ENCODE measurements at regions not wholly inside any gene's neighbourhood (a gene's known extent, or its start where the extent isn't known, plus 50 kb on each side); places are given as distances from the start of the nearest gene placed in this dataset.

- DNase-seq: no peak
- in situ Hi-C loops (cut with HindIII; ENCODE audit: low pct_ligation_motif_present, low pct_unique_long_range_greater_than_20kb, low sequenced_read_pairs): no loop called here
Observed at GRCh38 chr15:58235961-58236360, 97.8 kb downstream of the AQP9 start.

- in situ Hi-C loops (cut with HindIII; ENCODE audit: low pct_ligation_motif_present, low pct_unique_long_range_greater_than_20kb, low sequenced_read_pairs): no loop called here
- no peak for DNase-seq
Observed at GRCh38 chr15:58240191-58240932, 102.2 kb downstream of the AQP9 start.

DNA sequence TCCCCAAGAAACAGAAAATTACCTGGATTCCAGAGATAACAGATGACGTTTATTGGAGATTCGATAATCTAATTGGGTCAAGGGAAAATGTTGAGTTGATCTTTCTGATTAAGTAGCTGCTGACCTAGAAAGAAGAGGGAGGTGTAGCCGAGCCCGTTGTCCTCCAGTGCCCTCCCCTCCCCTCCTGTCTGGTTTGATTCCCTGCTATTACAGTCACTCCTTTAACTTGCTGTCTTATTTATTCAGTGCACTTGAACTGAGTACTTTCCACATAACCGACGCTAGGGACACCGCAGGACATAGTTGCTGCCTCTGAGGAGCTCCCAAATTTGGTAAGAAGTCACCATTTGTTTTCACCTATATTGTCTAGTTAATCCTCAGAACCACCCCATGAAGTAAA, 103.7 kb downstream of the AQP9 start:
- no peak for DNase-seq
- in situ Hi-C loops (cut with HindIII; ENCODE audit: low pct_ligation_motif_present, low pct_unique_long_range_greater_than_20kb, low sequenced_read_pairs): no loop called here

DNA sequence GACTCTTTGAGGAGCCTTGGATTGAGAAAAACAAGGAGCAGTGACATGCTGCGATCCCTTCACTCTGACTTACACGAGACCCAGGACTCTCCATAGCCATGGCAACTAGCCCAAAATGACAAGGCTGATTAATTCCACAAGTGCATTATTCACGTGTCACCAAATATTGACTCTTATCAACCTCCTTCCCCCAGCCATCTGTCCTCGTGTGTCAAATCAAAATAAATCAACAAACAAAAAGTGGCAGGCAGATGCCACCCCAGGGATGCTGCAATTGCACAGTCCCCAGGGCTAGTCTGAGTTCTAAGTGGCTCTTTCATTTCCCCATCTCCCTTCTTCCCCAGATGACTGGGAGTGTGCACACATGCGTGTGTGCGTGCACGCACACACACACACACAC, 104.9 kb downstream of the AQP9 start:
- in situ Hi-C loops (cut with HindIII; ENCODE audit: low pct_ligation_motif_present, low pct_unique_long_range_greater_than_20kb, low sequenced_read_pairs): no loop called here

GRCh38 chr15:58244536-58244935, 106.4 kb downstream of the AQP9 start:
- in situ Hi-C loops (cut with HindIII; ENCODE audit: low pct_ligation_motif_present, low pct_unique_long_range_greater_than_20kb, low sequenced_read_pairs): no loop called here
- no peak for DNase-seq

More for the DNA sequence above, 104.9 kb downstream of the AQP9 start:
- no peak for DNase-seq

GRCh38 chr15:58246041-58246440, 107.9 kb downstream of the AQP9 start:
- DNase-seq: no peak
- in situ Hi-C loops (cut with HindIII; ENCODE audit: low pct_ligation_motif_present, low pct_unique_long_range_greater_than_20kb, low sequenced_read_pairs): no loop called here

DNA sequence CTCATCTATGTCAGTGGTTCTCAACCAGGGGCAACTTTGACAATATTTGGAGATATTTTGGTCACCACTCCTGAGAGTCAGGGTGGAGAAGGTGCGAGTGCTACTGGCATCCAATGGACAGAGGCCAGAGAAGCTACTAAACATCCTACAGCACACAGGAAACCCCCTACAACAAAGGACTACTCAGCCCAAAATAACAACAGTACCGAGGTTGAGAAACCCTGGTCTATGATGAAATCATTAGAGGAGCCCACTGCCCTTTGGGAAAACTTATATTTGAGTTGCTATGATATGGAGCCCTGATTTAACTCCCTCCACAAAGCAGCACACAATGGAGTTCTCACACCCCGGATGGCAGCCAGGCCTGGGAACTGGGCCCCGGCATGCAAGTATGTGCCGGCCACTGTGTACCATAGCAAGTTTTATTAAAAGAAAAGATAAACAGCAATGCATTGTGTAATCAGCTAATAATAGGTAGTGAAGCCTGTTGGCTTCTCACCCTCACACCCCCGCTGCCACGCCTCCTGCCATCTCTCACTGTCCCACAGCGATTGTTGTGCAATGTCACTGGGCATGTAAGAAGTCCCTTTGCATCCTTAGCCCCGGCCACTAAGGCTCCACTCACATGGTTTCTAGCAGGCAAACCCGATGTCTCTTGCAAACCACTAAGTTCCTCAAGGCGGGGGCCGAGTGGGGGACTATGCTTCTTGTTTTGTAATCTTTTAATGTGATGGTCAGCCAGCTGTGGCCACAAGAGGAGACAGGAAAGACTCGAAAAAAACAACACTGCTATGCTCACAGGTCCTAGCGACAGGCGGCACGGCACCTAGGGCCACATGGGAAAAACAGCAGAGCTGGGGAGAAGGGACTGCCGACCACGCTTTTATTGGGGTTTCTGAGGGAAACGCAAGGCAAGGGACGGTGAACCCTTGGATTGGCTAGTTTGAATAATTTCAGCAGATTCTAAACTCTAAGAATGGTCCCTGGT, 110.0 kb downstream of the AQP9 start:
- in situ Hi-C loops (cut with HindIII; ENCODE audit: low pct_ligation_motif_present, low pct_unique_long_range_greater_than_20kb, low sequenced_read_pairs): no loop called here

GRCh38 chr15:58249646-58250312, 111.6 kb downstream of the AQP9 start:
- no peak for DNase-seq
- in situ Hi-C loops (cut with HindIII; ENCODE audit: low pct_ligation_motif_present, low pct_unique_long_range_greater_than_20kb, low sequenced_read_pairs): no loop called here

More for the DNA sequence above, 110.0 kb downstream of the AQP9 start:
- DNase-seq: no peak

- DNase-seq: no peak
- in situ Hi-C loops (cut with HindIII; ENCODE audit: low pct_ligation_motif_present, low pct_unique_long_range_greater_than_20kb, low sequenced_read_pairs): no loop called here
Observed at GRCh38 chr15:58252586-58253323, 114.6 kb downstream of the AQP9 start.

- in situ Hi-C loops (cut with HindIII; ENCODE audit: low pct_ligation_motif_present, low pct_unique_long_range_greater_than_20kb, low sequenced_read_pairs): no loop called here
- DNase-seq: no peak
Observed at GRCh38 chr15:58257776-58258325, 119.7 kb downstream of the AQP9 start.

- in situ Hi-C loops (cut with HindIII; ENCODE audit: low pct_ligation_motif_present, low pct_unique_long_range_greater_than_20kb, low sequenced_read_pairs): no loop called here
- DNase-seq: no peak
Observed at GRCh38 chr15:58258501-58259292, 120.5 kb downstream of the AQP9 start.

- in situ Hi-C loops (cut with HindIII; ENCODE audit: low pct_ligation_motif_present, low pct_unique_long_range_greater_than_20kb, low sequenced_read_pairs): no loop called here
- no peak for DNase-seq
Observed at GRCh38 chr15:58260205-58260724, 122.1 kb downstream of the AQP9 start.

DNA sequence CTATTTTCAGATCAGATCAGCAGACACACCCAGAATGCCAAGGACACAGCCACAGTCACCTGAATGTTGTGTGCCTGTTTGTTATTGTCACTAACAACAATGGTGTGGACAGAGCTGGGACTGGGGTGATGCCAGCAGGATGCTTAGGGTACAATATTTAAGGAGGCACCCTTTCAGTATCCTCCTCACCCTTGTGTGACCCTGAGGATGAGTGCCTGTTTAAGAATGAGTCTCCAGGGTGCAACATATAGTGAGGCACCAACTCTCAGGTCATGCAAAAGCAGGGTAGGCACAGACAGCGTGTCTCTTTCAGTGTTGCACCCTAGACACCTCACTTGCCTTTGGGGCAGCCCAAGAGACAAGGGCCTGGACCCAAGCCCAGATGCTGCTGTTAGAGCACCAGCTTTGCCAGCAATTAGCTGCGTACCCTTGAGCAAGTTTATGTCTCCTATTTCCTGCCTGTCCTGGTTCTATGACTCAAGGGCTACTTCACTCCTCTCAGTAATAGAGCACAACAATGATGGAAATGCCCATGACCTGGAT, 122.6 kb downstream of the AQP9 start:
- in situ Hi-C loops (cut with HindIII; ENCODE audit: low pct_ligation_motif_present, low pct_unique_long_range_greater_than_20kb, low sequenced_read_pairs): no loop called here
- no peak for DNase-seq

DNA sequence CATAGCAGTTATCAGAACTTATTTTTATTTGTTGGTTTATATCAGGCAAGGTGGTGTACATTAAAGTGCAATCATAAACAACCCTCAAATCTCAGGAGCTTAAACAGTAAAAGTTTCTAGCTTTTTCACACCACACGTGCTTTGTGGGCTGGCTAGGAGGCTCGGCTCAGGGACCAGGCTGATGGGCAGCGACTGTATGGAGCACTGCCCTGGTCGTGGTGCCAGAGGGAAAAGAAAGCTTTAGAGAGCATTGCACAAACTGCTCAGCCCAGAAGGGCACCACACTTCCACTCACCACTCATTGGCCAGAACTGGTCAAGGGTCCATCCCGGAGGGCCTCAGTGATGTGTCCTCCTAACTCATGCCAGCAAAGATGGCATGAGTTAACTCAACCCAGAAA, 123.2 kb downstream of the AQP9 start:
- DNase-seq: no peak
- in situ Hi-C loops (cut with HindIII; ENCODE audit: low pct_ligation_motif_present, low pct_unique_long_range_greater_than_20kb, low sequenced_read_pairs): no loop called here

GRCh38 chr15:58264053-58264971, 126.1 kb downstream of the AQP9 start:
- DNase-seq: no peak
- in situ Hi-C loops (cut with HindIII; ENCODE audit: low pct_ligation_motif_present, low pct_unique_long_range_greater_than_20kb, low sequenced_read_pairs): no loop called here

- in situ Hi-C loops (cut with HindIII; ENCODE audit: low pct_ligation_motif_present, low pct_unique_long_range_greater_than_20kb, low sequenced_read_pairs): no loop called here
- DNase-seq: no peak
Observed at GRCh38 chr15:58267051-58267450, 128.9 kb downstream of the AQP9 start.
